Retinal pigment epithelial cell (primary cell): ENCODE measurements at regions not wholly inside any gene's neighbourhood (a gene's known extent, or its start where the extent isn't known, plus 50 kb on each side); places are given as distances from the start of the nearest gene placed in this dataset.
"Not testable (repeated sequence)": the region's sequence is repeated elsewhere in the genome, so short reads cannot be mapped to it uniquely, and the experiment has no call there.

Source experiments
- DNase-seq: peaks from one replicate; pipeline ENCODE4 v3.0.0-alpha.2; 2010; ENCODE audit warnings: low read depth
- H3K4me3 ChIP-seq: 2 replicates; pipeline ENCODE4 v1.5.1; 2011; ENCODE audit warnings: mild to moderate bottlenecking, low read length, control low read depth, moderate library complexity
- CTCF ChIP-seq: conservative IDR thresholded peaks from 2 replicates; pipeline ENCODE4 v1.5.1; 2011; ENCODE audit warnings: low read depth, low read length, control low read depth, inconsistent platforms

- no peak for TF ChIP-seq CTCF
These were observed 185.2 kb upstream of the CFAP20DC start for GRCh38 chr3:59234884-59235633.

GRCh38 chr3:59230379-59230778 lies 180.6 kb upstream of the CFAP20DC start:
- H3K4me3 ChIP-seq, DNase-seq: not testable (repeated sequence)

More at GRCh38 chr3:59234884-59235633, 185.2 kb upstream of the CFAP20DC start:
- H3K4me3 ChIP-seq = no peak overlapping the region
- DNase-seq = no peak

GRCh38 chr3:59213860-59214259 lies 164.0 kb upstream of the CFAP20DC start:
- DNase-seq = no peak

GRCh38 chr3:59212128-59212779 lies 162.4 kb upstream of the CFAP20DC start:
- no peak overlapping the region for H3K4me3 ChIP-seq
- no peak for DNase-seq
- TF ChIP-seq CTCF = peak; percentile 68

More at GRCh38 chr3:59213860-59214259, 164.0 kb upstream of the CFAP20DC start:
- no peak for TF ChIP-seq CTCF
- H3K4me3 ChIP-seq = no peak overlapping the region

DNA sequence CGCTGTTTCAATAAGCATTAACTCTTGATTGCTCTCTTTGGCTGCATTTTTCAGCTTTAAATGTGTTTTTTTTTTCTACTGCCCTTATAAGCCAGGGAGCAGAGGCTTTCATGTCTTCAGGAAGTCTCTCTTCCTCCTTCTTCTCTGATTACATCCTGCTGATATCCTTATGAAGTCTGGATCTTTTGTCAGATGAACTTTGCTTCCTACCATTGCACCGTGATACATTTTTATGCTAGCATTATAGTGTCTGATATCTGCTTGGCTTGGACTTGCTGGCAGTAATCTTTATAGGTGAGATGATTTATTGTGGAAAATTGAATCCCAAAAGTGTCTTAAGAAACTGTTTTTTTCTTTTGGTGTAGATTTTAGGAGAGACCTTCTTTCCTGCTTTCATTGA lies 160.4 kb upstream of the CFAP20DC start:
- DNase-seq = no peak
- no peak for TF ChIP-seq CTCF
- no peak overlapping the region for H3K4me3 ChIP-seq

DNA sequence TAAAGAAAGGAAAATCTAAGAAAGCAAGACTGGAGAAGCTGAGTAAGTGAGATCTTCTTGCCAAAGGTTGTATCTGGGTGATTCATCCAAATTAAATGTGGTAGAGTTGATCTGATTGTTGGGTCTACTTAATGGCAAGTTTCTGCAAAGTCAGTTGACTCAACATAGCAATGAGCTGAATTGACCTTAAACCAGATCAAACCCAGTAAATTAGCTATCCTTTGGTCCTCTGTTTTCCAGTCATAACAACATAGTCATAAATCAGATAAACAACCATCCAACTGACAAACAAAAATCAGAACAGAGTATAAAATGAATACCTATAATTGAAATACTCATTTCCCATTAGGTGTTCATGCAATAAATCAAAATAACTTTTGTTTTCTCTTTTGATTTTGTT lies 142.6 kb upstream of the CFAP20DC start:
- no peak overlapping the region for H3K4me3 ChIP-seq
- TF ChIP-seq CTCF = no peak
- DNase-seq = peak; percentile 39

DNA sequence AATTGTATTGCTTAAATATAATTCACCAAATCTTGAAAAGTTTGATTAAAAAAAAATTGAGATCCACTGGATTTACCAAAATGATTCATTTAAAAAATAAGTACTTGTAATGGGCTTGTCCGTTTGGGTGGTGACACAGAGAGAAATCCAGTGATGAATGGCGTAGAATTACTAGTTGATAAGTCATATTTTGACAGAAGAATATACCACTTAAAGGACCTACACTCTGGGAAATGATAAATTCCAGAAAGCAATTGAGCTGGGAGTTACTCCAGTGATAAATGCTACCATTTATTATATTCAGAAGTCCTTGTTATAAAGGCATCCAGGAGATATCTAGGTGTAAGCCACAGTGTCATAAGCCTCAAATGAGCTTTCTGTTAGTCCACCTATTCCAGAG lies 141.8 kb upstream of the CFAP20DC start:
- TF ChIP-seq CTCF = no peak
- DNase-seq = no peak
- no peak overlapping the region for H3K4me3 ChIP-seq
